Esophagus muscularis mucosa (tissue), 4 donors: ENCODE measurements at regions not wholly inside any gene's neighbourhood (a gene's known extent, or its start where the extent isn't known, plus 50 kb on each side); places are given as distances from the start of the nearest gene placed in this dataset.

Experiments
- DNase-seq: peaks from one replicate; pipeline ENCODE4 v3.0.0-alpha.2; 2017; ENCODE audit errors: extremely low spot score
- H3K27ac ChIP-seq, 4 donors: fragments of 200-600 bp; sonication (generic); replicated peaks in 1 of 4; 1 replicate in 3 of 4; 2 replicates in 1 of 4; pipeline ENCODE4 v1.5.1; 2016 to 2019; ENCODE audit warnings: mild to moderate bottlenecking in 1 of 4
- H3K27me3 ChIP-seq, 4 donors: fragments of 200-600 bp; sonication (generic); one replicate each; pipeline versions ENCODE4 v1.5.1 to v1.6.0; 2016 to 2019
- H3K36me3 ChIP-seq, 4 donors: fragments of 200-600 bp; sonication (generic); one replicate each; pipeline ENCODE4 v1.5.1; 2016 to 2019
- H3K4me1 ChIP-seq, 4 donors: fragments of 200-600 bp; sonication (generic); one replicate each; pipeline ENCODE4 v1.5.1; 2016 to 2019
- H3K4me3 ChIP-seq, 4 donors: fragments of 200-600 bp; sonication (generic); 1 replicate in 2 of 4; 2 replicates in 2 of 4; pipeline ENCODE4 v1.5.1; 2016 to 2019; ENCODE audit warnings: mild to moderate bottlenecking in 4 of 4, moderate library complexity in 1 of 4
- H3K9me3 ChIP-seq, 4 donors: fragments of 200-600 bp; sonication (generic); 1 replicate in 3 of 4; 2 replicates in 1 of 4; pipeline ENCODE4 v1.5.1; 2016 to 2019
- CTCF ChIP-seq, 3 experiments: fragments of 200-600 bp in 2 of 3; fragments of 450-650 bp in 1 of 3; sonication (generic) in 2 of 3; IDR thresholded peaks; one replicate each; pipeline ENCODE4 v1.5.1; 2017 to 2019; ENCODE audit warnings: antibody characterized with exemption in 3 of 3, mild to moderate bottlenecking in 2 of 3, moderate library complexity in 1 of 3
- EP300 ChIP-seq: sonication (generic); formaldehyde crosslinking; IDR thresholded peaks from one replicate; pipeline ENCODE4 v1.6.1; 2017; ENCODE audit warnings: antibody characterized with exemption
- POLR2A ChIP-seq: fragments of 450-650 bp; IDR thresholded peaks from one replicate; pipeline ENCODE4 v1.6.1; 2017; ENCODE audit warnings: antibody characterized with exemption, moderate library complexity, mild to moderate bottlenecking, low read depth
- POLR2AphosphoS5 ChIP-seq, 2 donors: sonication (generic); formaldehyde crosslinking; IDR thresholded peaks; one replicate each; pipeline ENCODE4 v1.6.1; 2017; ENCODE audit warnings: antibody characterized with exemption in 2 of 2
- WGBS: methylation state at CpG from one replicate; pipeline ENCODE4 v1.1.5; 2018; 5-methylcytosine and 5-hydroxymethylcytosine counted together
- intact Hi-C: fragments of 100-400 bp; cut with DNase I; formaldehyde crosslinking; loops from one replicate; pipeline ENCODE4 v1.15.1; 2023

- H3K9me3 ChIP-seq: no peaks in the 10 kb centered on the region
- WGBS: 91% methylated on average over 3 of the region's 3 CpGs
- no peak for DNase-seq
- H3K27me3 ChIP-seq: no peaks in the 10 kb centered on the region
- no peaks in the 10 kb centered on the region for H3K4me1 ChIP-seq
- no peak overlapping the region for H3K4me3 ChIP-seq
- H3K27ac ChIP-seq: no peak overlapping the region
- intact Hi-C loops: no loop called here
- no peaks in the 10 kb centered on the region for H3K36me3 ChIP-seq
- TF ChIP-seq POLR2AphosphoS5 (IDR thresholded peaks at IDR 0.05): no peak
- no peak for TF ChIP-seq EP300
- no peak for TF ChIP-seq CTCF (IDR thresholded peaks at IDR 0.05)
- no peak for TF ChIP-seq POLR2A
Observed at GRCh38 chr2:147468349-147468748, 376.5 kb upstream of the ACVR2A start.

GRCh38 chr2:147467441-147467840 is 377.4 kb upstream of the ACVR2A start:
- H3K27me3 ChIP-seq: no peaks in the 10 kb centered on the region
- intact Hi-C loops: no loop called here
- no peaks in the 10 kb centered on the region for H3K4me1 ChIP-seq
- no peak overlapping the region for H3K27ac ChIP-seq
- TF ChIP-seq EP300 (no peak), CTCF (IDR thresholded peaks at IDR 0.05) (no peak), POLR2AphosphoS5 (IDR thresholded peaks at IDR 0.05) (no peak)
- 62% methylated on average over 1 of the region's 1 CpG for WGBS
- H3K4me3 ChIP-seq: no peak overlapping the region
- no peaks in the 10 kb centered on the region for H3K36me3 ChIP-seq
- no peaks in the 10 kb centered on the region for H3K9me3 ChIP-seq
- DNase-seq: no peak

- peaks cover 0 to 5% (median 0%) of the 10 kb centered on the region in 4 donors for H3K4me1 ChIP-seq
- intact Hi-C loops: no loop called here
- no peak for TF ChIP-seq POLR2AphosphoS5 (IDR thresholded peaks at IDR 0.05)
- no peak for TF ChIP-seq EP300
- no peak for TF ChIP-seq CTCF (IDR thresholded peaks at IDR 0.05)
- no peak for TF ChIP-seq POLR2A
- no peaks in the 10 kb centered on the region for H3K36me3 ChIP-seq
- 67% methylated on average over 3 of the region's 3 CpGs for WGBS
- H3K4me3 ChIP-seq: no peak overlapping the region
- H3K27me3 ChIP-seq: no peaks in the 10 kb centered on the region
- no peak for DNase-seq
- no peaks in the 10 kb centered on the region for H3K9me3 ChIP-seq
- no peak overlapping the region for H3K27ac ChIP-seq
Observed at GRCh38 chr2:147464737-147465357, 380.0 kb upstream of the ACVR2A start.

GRCh38 chr2:147463881-147464520 is 380.8 kb upstream of the ACVR2A start:
- Histone ChIP-seq H3K9me3 (no peaks in the 10 kb centered on the region), H3K27me3 (no peaks in the 10 kb centered on the region), H3K4me1 (peaks cover 0 to 10% (median 0%) of the 10 kb centered on the region in 4 donors), H3K36me3 (no peaks in the 10 kb centered on the region), H3K27ac (no peak overlapping the region), H3K4me3 (no peak overlapping the region)
- 87% methylated on average over 8 of the region's 8 CpGs for WGBS
- intact Hi-C loops: no loop called here
- no peak for DNase-seq
- no peak for TF ChIP-seq EP300
- TF ChIP-seq CTCF (IDR thresholded peaks at IDR 0.05): no peak
- TF ChIP-seq POLR2AphosphoS5 (IDR thresholded peaks at IDR 0.05): no peak

GRCh38 chr2:147460155-147460554 is 384.7 kb upstream of the ACVR2A start:
- peaks cover 0 to 10% (median 0%) of the 10 kb centered on the region in 4 donors for H3K4me1 ChIP-seq
- WGBS: 43% methylated on average over 1 of the region's 1 CpG
- peak; percentile 11 to 29 for TF ChIP-seq POLR2AphosphoS5 (IDR thresholded peaks at IDR 0.05)
- TF ChIP-seq POLR2A: no peak
- intact Hi-C loops: no loop called here
- no peaks in the 10 kb centered on the region for H3K27me3 ChIP-seq
- H3K4me3 ChIP-seq: no peak overlapping the region
- H3K27ac ChIP-seq: peak overlapping the region in 1 of 4 donors; percentile 12
- no peaks in the 10 kb centered on the region for H3K9me3 ChIP-seq
- H3K36me3 ChIP-seq: no peaks in the 10 kb centered on the region
- DNase-seq: no peak
